Ectodermal cell (in vitro differentiated cells): ENCODE measurements at regions not wholly inside any gene's neighbourhood (a gene's known extent, or its start where the extent isn't known, plus 50 kb on each side); places are given as distances from the start of the nearest gene placed in this dataset.

Source experiments
- H3K27ac ChIP-seq: 2 replicates; pipeline ENCODE4 v1.7.0; 2013; ENCODE audit warnings: mild to moderate bottlenecking, low read depth, low read length; ENCODE audit not compliant: insufficient read depth, poor library complexity, severe bottlenecking
- H3K27me3 ChIP-seq: 2 replicates; pipeline ENCODE4 v1.7.0; 2013; ENCODE audit warnings: mild to moderate bottlenecking, low read length; ENCODE audit not compliant: insufficient read depth, control insufficient read depth, poor library complexity, severe bottlenecking
- H3K36me3 ChIP-seq: one replicate; pipeline ENCODE4 v1.7.0; 2013; ENCODE audit warnings: low read length; ENCODE audit not compliant: control insufficient read depth, insufficient read depth
- H3K4me1 ChIP-seq: one replicate; pipeline ENCODE4 v1.7.0; 2013; ENCODE audit warnings: low read length; ENCODE audit not compliant: control insufficient read depth, insufficient read depth
- H3K4me3 ChIP-seq: 2 replicates; pipeline ENCODE4 v1.7.0; 2013; ENCODE audit warnings: low read depth, low read length, control low read depth; ENCODE audit not compliant: insufficient read depth
- H3K9me3 ChIP-seq: 2 replicates; pipeline ENCODE4 v1.7.0; 2013; ENCODE audit warnings: mild to moderate bottlenecking, low read length, moderate library complexity; ENCODE audit not compliant: control insufficient read depth
- WGBS, 2 experiments: methylation state at CpG; one replicate each; pipeline ENCODE4 v1.1.7; 2013; ENCODE audit warnings: missing lambda C conversion rate in 2 of 2; 5-methylcytosine and 5-hydroxymethylcytosine counted together

DNA sequence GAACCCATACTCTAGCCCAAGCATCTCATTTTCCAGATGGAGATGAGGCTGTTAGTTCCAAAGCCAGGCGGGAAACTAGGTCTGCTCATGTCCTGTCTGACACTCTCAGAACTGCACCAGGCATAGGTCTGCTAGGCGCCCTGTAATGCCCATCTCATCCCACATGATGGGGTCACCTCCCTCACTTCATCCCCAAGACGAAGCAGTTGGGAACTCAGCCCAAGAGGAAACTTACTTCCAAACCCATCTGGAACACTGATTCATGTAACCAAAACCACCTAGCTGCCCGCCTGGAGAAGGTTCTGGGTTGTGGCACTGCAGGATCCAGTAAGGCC, 84.0 kb upstream of the PRNP start:
- no peaks in the 10 kb centered on the region for H3K9me3 ChIP-seq
- 82 to 87% methylated on average over 4 of the region's 4 CpGs for WGBS, 2 experiments
- no peak overlapping the region for H3K4me3 ChIP-seq
- H3K36me3 ChIP-seq: no peaks in the 10 kb centered on the region
- no peaks in the 10 kb centered on the region for H3K4me1 ChIP-seq
- H3K27me3 ChIP-seq: no peaks in the 10 kb centered on the region
- no peak overlapping the region for H3K27ac ChIP-seq

DNA sequence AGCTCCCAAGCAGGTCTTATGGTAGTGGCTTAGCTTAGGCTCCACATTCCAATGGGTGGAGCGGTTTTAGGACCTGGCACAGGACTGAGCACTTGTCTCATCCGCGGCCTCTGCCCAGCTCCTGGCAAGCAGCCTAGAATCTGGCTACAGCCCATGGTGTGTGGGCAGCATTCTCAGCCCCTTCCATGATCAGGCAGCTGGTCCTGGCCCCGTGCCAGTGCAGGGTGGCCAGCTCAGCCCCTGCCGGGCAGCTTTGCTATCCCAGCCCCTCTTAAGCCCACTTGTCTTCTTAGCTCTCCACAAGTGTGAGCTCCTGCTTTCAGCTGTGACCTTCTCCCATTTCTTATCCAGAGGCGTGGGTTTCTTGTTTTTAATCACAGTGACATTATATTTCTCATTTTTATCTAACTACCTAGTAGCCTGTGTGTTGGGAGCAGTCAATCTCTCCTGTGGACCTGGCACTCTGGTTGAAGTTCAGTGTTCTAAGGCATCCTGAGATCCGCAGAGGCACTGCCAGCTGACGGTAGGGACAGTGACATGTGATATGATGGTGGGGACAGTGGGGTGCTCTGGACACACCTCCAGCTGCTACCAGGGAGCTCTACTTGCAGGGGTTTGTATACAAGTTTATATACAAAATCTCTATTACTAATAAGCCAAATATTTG, 84.5 kb upstream of the PRNP start:
- Histone ChIP-seq H3K36me3 (no peaks in the 10 kb centered on the region), H3K27me3 (no peaks in the 10 kb centered on the region), H3K4me3 (no peak overlapping the region), H3K4me1 (no peaks in the 10 kb centered on the region), H3K27ac (no peak overlapping the region), H3K9me3 (no peaks in the 10 kb centered on the region)
- 89 to 94% methylated on average over 8 of the region's 8 CpGs for WGBS, 2 experiments

DNA sequence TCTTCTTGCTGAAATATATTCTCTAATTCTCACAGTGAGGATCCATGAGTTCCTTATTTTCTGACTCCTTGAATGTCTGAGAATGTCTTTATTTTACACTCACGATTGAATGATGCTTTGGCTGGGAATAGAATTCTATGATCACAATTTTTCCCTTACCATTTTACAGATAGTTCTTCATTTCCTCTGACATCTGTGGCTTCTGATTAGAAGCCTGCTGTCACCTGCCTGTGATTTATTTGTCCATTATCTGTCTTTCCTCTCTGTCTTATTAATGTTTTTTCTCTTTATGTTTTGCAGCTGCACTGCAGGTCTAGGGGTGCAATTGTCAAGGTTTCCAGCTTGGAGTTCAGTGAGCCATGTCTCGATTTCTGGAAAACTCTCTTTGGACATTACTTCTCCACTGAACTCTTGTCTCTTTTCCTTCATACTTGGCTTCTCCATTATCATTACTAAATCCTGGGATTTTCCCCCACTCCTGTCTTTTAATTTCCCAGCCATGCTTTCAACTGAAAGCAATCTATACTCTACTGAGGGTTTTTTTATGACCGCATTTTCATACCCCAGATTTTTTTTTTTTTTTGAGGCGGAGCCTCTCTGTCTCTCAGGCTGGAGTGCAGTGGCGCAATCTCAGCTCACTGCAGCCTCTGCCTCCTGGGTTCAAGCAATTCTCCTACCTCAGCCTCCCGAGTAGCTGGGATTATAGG, 85.8 kb upstream of the PRNP start:
- Histone ChIP-seq H3K4me1 (no peaks in the 10 kb centered on the region), H3K9me3 (no peaks in the 10 kb centered on the region), H3K27ac (no peak overlapping the region), H3K4me3 (no peak overlapping the region), H3K27me3 (no peaks in the 10 kb centered on the region), H3K36me3 (no peaks in the 10 kb centered on the region)
- 85 to 97% methylated on average over 6 of the region's 6 CpGs for WGBS, 2 experiments

DNA sequence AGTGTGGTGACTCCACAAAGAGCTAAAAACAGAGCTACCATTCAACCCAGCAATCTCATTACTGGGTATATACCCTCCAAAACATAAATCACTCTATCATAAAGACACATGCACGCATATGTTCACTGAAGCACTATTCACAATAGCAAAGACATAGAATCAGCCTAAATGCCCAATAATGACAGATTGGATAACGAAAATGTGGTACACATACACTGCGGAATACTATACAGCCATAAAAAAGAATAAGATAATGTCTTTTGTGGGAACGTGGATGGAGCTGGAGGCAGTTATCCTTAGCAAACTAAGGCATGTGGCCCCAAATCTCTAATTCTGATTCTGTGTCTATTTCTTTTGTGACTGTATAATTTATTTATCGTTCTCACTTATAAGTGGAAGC, 89.0 kb upstream of the PRNP start:
- Histone ChIP-seq H3K27me3 (peaks cover 10% of the 10 kb centered on the region), H3K27ac (no peak overlapping the region), H3K4me3 (no peak overlapping the region), H3K36me3 (no peaks in the 10 kb centered on the region), H3K9me3 (no peaks in the 10 kb centered on the region), H3K4me1 (no peaks in the 10 kb centered on the region)
- 79 to 94% methylated on average over 3 to 5 of the region's 5 CpGs for WGBS, 2 experiments

GRCh38 chr20:4593149-4593525, 93.1 kb upstream of the PRNP start:
- peaks cover 20% of the 10 kb centered on the region for H3K27me3 ChIP-seq
- 56 to 67% methylated on average over 8 to 9 of the region's 9 CpGs for WGBS, 2 experiments
- H3K27ac ChIP-seq: no peak overlapping the region
- H3K4me1 ChIP-seq: no peaks in the 10 kb centered on the region
- H3K4me3 ChIP-seq: no peak overlapping the region
- no peaks in the 10 kb centered on the region for H3K36me3 ChIP-seq
- H3K9me3 ChIP-seq: no peaks in the 10 kb centered on the region

- 9 to 12% methylated on average over 46 of the region's 46 CpGs for WGBS, 2 experiments
- Histone ChIP-seq H3K27me3 (peaks cover 20% of the 10 kb centered on the region), H3K4me3 (peak overlapping the region; percentile 14)
Measured at GRCh38 chr20:4592316-4593148, 93.7 kb upstream of the PRNP start.

DNA sequence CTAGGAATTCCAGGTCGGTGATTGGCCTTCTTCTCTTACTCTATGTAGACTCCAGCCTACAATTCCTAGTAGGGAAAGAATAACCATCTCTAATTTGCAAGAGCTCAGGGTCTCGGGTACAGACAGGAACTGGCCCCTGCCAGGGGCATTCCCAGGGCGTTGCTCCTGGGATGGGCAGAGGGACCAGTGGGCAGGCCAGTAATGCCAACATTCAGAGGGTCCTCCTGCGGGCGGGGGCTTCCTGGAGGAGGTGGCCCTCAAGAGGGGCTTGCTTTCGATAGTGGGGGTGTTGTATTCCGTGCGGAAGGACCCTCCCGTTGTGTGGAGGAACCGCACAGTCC, 94.3 kb upstream of the PRNP start:
- 85 to 88% methylated on average over 10 of the region's 10 CpGs for WGBS, 2 experiments
- Histone ChIP-seq H3K27ac (no peak overlapping the region), H3K4me1 (no peaks in the 10 kb centered on the region), H3K9me3 (no peaks in the 10 kb centered on the region), H3K4me3 (no peak overlapping the region), H3K27me3 (peaks cover 20% of the 10 kb centered on the region), H3K36me3 (no peaks in the 10 kb centered on the region)

More at GRCh38 chr20:4592316-4593148, 93.7 kb upstream of the PRNP start:
- Histone ChIP-seq H3K9me3 (no peaks in the 10 kb centered on the region), H3K4me1 (no peaks in the 10 kb centered on the region), H3K27ac (no peak overlapping the region), H3K36me3 (no peaks in the 10 kb centered on the region)

DNA sequence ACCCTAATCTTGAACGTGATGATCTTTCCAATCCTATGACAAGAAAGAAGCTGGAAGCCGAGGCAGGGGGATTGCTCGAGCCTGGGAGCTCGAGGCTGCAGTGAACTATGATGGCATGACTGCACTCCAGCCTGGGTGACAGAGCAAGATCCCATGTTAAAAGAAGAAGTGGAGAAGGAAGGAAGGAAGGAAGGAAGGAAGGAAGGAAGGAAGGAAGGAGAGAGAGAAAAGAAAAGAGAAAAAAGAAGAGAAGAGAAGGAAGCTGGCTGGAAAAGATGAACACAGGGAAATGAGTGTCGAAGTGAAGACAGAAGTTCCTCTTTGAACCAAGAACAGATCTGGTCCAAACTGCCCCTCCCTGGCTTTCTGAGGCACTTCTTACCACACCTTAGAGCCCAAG, 100.5 kb upstream of the PRNP start:
- no peak overlapping the region for H3K4me3 ChIP-seq
- no peaks in the 10 kb centered on the region for H3K9me3 ChIP-seq
- no peaks in the 10 kb centered on the region for H3K36me3 ChIP-seq
- no peaks in the 10 kb centered on the region for H3K27me3 ChIP-seq
- H3K4me1 ChIP-seq: no peaks in the 10 kb centered on the region
- 80 to 90% methylated on average over 5 of the region's 5 CpGs for whole genome bisulfite sequencing, 2 experiments
- no peak overlapping the region for H3K27ac ChIP-seq

GRCh38 chr20:4585104-4585753, 101.0 kb upstream of the PRNP start:
- Histone ChIP-seq H3K9me3 (no peaks in the 10 kb centered on the region), H3K36me3 (no peaks in the 10 kb centered on the region), H3K4me3 (no peak overlapping the region), H3K27ac (no peak overlapping the region), H3K4me1 (no peaks in the 10 kb centered on the region), H3K27me3 (no peaks in the 10 kb centered on the region)
- WGBS, 2 experiments: 81 to 89% methylated on average over 3 of the region's 3 CpGs

DNA sequence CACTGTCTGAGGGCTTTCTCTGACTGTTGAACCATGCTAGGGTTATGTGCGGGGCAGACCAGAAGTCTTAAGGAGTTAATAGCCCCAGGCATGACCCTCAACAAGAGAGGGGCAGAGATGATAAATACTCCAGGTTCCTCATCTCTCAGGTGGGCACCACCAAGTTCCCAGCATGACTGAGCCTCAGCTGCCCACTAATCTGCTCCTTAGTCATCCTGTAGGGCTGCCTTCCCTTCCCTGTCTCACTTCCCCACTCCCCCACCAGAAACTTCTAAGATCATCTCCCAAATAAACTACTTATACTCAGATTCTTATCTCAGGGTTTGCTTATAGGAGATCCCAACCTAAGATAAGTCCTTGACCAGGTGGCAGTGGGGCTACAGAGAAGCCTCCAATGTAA, 101.7 kb upstream of the PRNP start:
- Histone ChIP-seq H3K27ac (no peak overlapping the region), H3K4me1 (no peaks in the 10 kb centered on the region), H3K4me3 (no peak overlapping the region), H3K27me3 (no peaks in the 10 kb centered on the region), H3K9me3 (no peaks in the 10 kb centered on the region), H3K36me3 (no peaks in the 10 kb centered on the region)
- WGBS, 2 experiments: 91 to 98% methylated on average over 1 of the region's 1 CpG
